Fibroblast of lung (primary cell): ENCODE measurements at regions not wholly inside any gene's neighbourhood (a gene's known extent, or its start where the extent isn't known, plus 50 kb on each side); places are given as distances from the start of the nearest gene placed in this dataset.

Experiments used
- DNase-seq, 2 donors: peaks; one replicate each; pipeline versions ENCODE4 v3.0.0 to v3.0.0-alpha.2; 2010; ENCODE audit warnings: low read depth in 2 of 2
- H2AFZ ChIP-seq: 2 replicates; pipeline ENCODE4 v1.5.1; 2012; ENCODE audit warnings: low read length, control low read depth, inconsistent platforms
- H3K27ac ChIP-seq: 2 replicates; pipeline ENCODE4 v1.5.1; 2011; ENCODE audit warnings: low read length, control low read depth; ENCODE audit not compliant: insufficient read depth
- H3K27me3 ChIP-seq: 2 replicates; pipeline ENCODE4 v1.5.1; 2011; ENCODE audit warnings: mild to moderate bottlenecking, low read length; ENCODE audit not compliant: control insufficient read depth, insufficient read depth
- H3K36me3 ChIP-seq: 2 replicates; pipeline ENCODE4 v1.5.1; 2011; ENCODE audit warnings: low read length; ENCODE audit not compliant: control insufficient read depth, insufficient read depth
- H3K4me1 ChIP-seq: 2 replicates; pipeline ENCODE4 v1.5.1; 2011; ENCODE audit warnings: low read length; ENCODE audit not compliant: control insufficient read depth, insufficient read depth; ENCODE audit errors: extremely low read depth
- H3K4me2 ChIP-seq: 2 replicates; pipeline ENCODE4 v1.5.1; 2011; ENCODE audit warnings: low read length, control low read depth; ENCODE audit not compliant: insufficient read depth; ENCODE audit errors: extremely low read depth
- H3K4me3 ChIP-seq, 4 experiments: fragments of 200-600 bp in 1 of 4; sonication (generic) in 1 of 4; replicated peaks in 1 of 4; 2 replicates each; pipeline ENCODE4 v1.5.1; 2011 to 2016; ENCODE audit warnings: low read length in 4 of 4, low read depth in 3 of 4, mild to moderate bottlenecking in 3 of 4, control low read depth in 2 of 4, inconsistent platforms in 1 of 4, mixed read lengths in 1 of 4; ENCODE audit not compliant: insufficient read depth in 1 of 4; ENCODE audit errors: control extremely low read depth in 1 of 4
- H3K79me2 ChIP-seq: 2 replicates; pipeline ENCODE4 v1.5.1; 2012; ENCODE audit warnings: mild to moderate bottlenecking, low read length, inconsistent platforms; ENCODE audit not compliant: control insufficient read depth, insufficient read depth
- H3K9ac ChIP-seq: 2 replicates; pipeline ENCODE4 v1.5.1; 2011; ENCODE audit warnings: mild to moderate bottlenecking, low read length, control low read depth; ENCODE audit not compliant: insufficient read depth
- H3K9me3 ChIP-seq: 2 replicates; pipeline ENCODE4 v1.5.1; 2012; ENCODE audit warnings: low read depth, low read length; ENCODE audit not compliant: control insufficient read depth, insufficient read depth
- H4K20me1 ChIP-seq: 2 replicates; pipeline ENCODE4 v1.5.1; 2011; ENCODE audit warnings: low read length; ENCODE audit not compliant: control insufficient read depth, insufficient read depth; ENCODE audit errors: extremely low read depth
- CTCF ChIP-seq, 2 donors: IDR thresholded peaks in 1 of 2; conservative IDR thresholded peaks in 1 of 2; 1 replicate in 1 of 2; 2 replicates in 1 of 2; pipeline ENCODE4 v1.5.1; 2011 to 2012; ENCODE audit warnings: low read length in 2 of 2, control low read depth in 1 of 2, inconsistent platforms in 1 of 2, low read depth in 1 of 2, mild to moderate bottlenecking in 1 of 2
- EZH2 ChIP-seq: IDR thresholded peaks from 2 replicates; pipeline ENCODE4 v1.5.1; 2012; ENCODE audit warnings: low read length, control low read depth, mild to moderate bottlenecking; ENCODE audit errors: missing control alignments

DNA sequence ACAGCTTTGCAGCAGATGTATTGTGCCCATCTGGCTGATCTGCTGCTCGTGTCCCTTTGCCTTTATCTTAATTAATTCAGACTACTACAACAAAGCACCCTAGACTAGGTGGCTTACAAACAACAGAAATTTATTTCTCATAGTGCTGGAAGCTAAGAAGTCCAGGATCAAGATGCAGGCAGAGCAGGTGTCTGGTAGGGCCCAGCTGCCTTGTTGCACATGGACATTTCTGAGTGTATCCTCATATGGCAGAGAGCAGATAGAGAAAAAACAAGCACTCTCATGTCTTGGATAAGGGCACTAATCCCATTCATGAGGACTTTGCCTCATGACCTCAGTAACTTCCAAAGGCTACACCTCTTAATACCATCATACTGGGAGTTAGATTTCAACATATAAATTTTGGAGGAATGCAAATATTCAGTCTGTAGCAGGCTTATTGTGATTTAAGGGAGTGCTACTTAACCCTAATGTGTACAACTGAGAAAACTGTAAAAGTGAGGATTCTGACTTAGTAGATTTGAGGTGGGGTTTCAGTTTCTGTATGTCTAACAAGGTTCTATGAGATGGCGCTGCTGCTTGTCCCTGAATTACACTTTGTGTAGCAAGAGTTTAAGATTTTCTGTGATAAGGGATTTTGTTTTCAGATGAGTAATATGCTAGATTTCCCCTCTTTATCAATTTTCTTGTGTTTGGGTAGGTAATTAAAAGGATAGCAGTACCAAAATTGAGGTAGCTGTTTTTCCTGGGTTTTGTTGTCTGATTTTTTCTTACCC lies 473.2 kb upstream of the TECRL start:
- Histone ChIP-seq H3K4me2 (no peak overlapping the region), H3K79me2 (no peaks in the 10 kb centered on the region), H3K4me1 (no peaks in the 10 kb centered on the region), H4K20me1 (no peaks in the 10 kb centered on the region), H3K4me3 (no peak overlapping the region), H3K36me3 (no peaks in the 10 kb centered on the region), H2AFZ (no peak overlapping the region), H3K9ac (no peak overlapping the region), H3K9me3 (no peaks in the 10 kb centered on the region), H3K27me3 (no peaks in the 10 kb centered on the region), H3K27ac (no peak overlapping the region)
- DNase-seq: no peak
- TF ChIP-seq CTCF (conservative IDR thresholded peaks at IDR 0.05 in 1 of 2, IDR thresholded peaks at IDR 0.05 in 1 of 2; ENCODE audit: low read depth in 1 of 2, low read length in 2 of 2) (no peak), EZH2 (no peak)

DNA sequence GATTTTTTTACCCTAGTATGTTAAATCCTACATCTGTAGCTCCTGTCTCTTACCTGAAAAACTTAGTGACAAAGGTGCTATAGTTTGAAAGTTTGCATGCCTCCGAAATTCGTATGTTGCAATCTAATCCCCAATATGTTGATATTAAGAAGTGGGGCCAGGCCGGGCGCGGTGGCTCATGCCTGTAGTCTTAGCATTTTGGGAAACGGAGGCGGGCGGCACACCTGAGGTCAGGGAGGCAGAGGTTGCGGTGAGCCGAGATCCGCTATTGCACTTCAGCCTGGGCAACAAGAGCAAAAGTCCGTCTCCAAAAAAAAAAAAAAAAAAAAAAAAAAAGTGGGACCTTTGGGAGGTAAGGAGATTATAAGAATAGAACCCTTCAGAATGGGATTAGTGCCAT lies 471.3 kb upstream of the TECRL start:
- no peaks in the 10 kb centered on the region for H3K4me1 ChIP-seq
- H3K4me2 ChIP-seq: no peak overlapping the region
- no peaks in the 10 kb centered on the region for H3K9me3 ChIP-seq
- no peak overlapping the region for H2AFZ ChIP-seq
- no peaks in the 10 kb centered on the region for H3K79me2 ChIP-seq
- no peaks in the 10 kb centered on the region for H3K36me3 ChIP-seq
- no peak overlapping the region for H3K27ac ChIP-seq
- no peak for TF ChIP-seq CTCF (conservative IDR thresholded peaks at IDR 0.05 in 1 of 2, IDR thresholded peaks at IDR 0.05 in 1 of 2; ENCODE audit: low read depth in 1 of 2, low read length in 2 of 2)
- TF ChIP-seq EZH2: no peak
- no peak overlapping the region for H3K4me3 ChIP-seq
- DNase-seq: no peak
- no peaks in the 10 kb centered on the region for H3K27me3 ChIP-seq
- H4K20me1 ChIP-seq: no peaks in the 10 kb centered on the region
- no peak overlapping the region for H3K9ac ChIP-seq

GRCh38 chr4:64876021-64876420 lies 466.8 kb upstream of the TECRL start:
- H3K9ac ChIP-seq: no peak overlapping the region
- TF ChIP-seq EZH2 (no peak), CTCF (conservative IDR thresholded peaks at IDR 0.05 in 1 of 2, IDR thresholded peaks at IDR 0.05 in 1 of 2; ENCODE audit: low read depth in 1 of 2, low read length in 2 of 2) (no peak)
- H3K9me3 ChIP-seq: no peaks in the 10 kb centered on the region
- H3K4me3 ChIP-seq: no peak overlapping the region
- H3K27ac ChIP-seq: no peak overlapping the region
- no peaks in the 10 kb centered on the region for H3K79me2 ChIP-seq
- H3K4me2 ChIP-seq: no peak overlapping the region
- H3K36me3 ChIP-seq: no peaks in the 10 kb centered on the region
- no peaks in the 10 kb centered on the region for H3K27me3 ChIP-seq
- no peaks in the 10 kb centered on the region for H4K20me1 ChIP-seq
- DNase-seq: no peak
- H3K4me1 ChIP-seq: no peaks in the 10 kb centered on the region
- H2AFZ ChIP-seq: no peak overlapping the region
